ENCODE measurements at regions not wholly inside any gene's neighbourhood (a gene's known extent, or its start where the extent isn't known, plus 50 kb on each side); places are given as distances from the start of the nearest gene placed in this dataset.

DNA sequence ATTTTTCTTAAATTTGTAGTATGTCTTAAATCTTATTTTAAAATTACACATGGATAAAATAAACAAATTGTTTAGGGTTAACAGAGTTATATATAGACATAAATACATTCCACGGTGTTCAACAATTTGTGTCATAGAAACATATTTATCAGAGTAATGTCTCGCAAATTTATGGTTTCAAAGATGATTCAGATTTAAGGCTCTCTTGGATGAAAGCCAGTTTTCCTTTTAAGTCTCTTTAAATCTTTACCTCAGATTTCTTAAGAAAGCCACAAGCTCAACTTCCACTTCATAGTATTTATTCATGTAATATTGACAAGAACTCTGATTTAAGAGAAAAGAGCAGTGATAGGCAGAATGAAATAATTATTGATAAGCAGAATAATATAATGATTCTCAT lies 1254.8 kb upstream of the ADGRL3 start:
- TF ChIP-seq, protein P1, sequence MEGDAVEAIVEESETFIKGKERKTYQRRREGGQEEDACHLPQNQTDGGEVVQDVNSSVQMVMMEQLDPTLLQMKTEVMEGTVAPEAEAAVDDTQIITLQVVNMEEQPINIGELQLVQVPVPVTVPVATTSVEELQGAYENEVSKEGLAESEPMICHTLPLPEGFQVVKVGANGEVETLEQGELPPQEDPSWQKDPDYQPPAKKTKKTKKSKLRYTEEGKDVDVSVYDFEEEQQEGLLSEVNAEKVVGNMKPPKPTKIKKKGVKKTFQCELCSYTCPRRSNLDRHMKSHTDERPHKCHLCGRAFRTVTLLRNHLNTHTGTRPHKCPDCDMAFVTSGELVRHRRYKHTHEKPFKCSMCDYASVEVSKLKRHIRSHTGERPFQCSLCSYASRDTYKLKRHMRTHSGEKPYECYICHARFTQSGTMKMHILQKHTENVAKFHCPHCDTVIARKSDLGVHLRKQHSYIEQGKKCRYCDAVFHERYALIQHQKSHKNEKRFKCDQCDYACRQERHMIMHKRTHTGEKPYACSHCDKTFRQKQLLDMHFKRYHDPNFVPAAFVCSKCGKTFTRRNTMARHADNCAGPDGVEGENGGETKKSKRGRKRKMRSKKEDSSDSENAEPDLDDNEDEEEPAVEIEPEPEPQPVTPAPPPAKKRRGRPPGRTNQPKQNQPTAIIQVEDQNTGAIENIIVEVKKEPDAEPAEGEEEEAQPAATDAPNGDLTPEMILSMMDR (IDR thresholded peaks at IDR 0.05): no peak
- no peak for TF ChIP-seq POLR2AphosphoS5 (IDR thresholded peaks at IDR 0.05)
- no peak for TF ChIP-seq POLR2A (IDR thresholded peaks at IDR 0.05)
